HG02610 (cell line): ENCODE measurements at regions not wholly inside any gene's neighbourhood (a gene's known extent, or its start where the extent isn't known, plus 50 kb on each side); places are given as distances from the start of the nearest gene placed in this dataset.
"Not testable (repeated sequence)": the region's sequence is repeated elsewhere in the genome, so short reads cannot be mapped to it uniquely, and the experiment has no call there.

Experiments
- ATAC-seq: cut with Tn5 transposase; IDR thresholded peaks from one replicate; pipeline ENCODE4 v1.9.1; 2021; ENCODE audit warnings: mild to moderate bottlenecking, moderate library complexity; ENCODE audit not compliant: unreplicated experiment

DNA sequence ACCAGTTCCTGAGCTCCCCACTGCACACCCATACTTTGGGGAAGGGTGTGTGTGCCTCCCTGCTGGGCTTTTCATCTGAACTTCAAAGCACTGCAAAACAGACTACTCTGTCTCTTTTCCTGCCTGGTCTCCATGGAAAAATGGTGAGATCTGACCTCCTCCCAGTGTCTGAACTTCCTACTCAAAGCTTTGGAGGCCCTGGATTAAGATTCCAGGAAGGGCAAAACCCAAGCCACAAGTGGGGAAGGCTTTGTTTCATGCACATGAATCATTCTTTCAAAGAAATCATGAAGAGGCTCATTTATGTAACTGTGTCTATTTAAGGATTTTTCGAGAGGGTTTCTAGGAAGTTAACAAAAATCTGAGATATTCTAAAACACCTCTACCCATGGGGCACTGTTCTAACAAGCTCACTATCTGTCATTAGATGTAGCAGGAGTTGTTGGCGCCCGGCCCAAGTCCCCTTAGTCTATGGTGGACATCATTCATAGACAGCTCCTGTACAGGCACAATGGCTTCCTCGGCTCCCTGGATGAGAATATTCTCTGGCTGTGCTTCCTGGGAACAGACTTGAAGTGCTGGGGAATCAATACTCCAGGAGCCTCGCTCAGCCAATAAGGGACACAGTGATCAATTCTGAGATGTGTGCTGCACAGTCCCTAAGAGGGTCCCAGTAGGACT is 224.0 kb downstream of the KTN1 start:
- no peak for ATAC-seq

DNA sequence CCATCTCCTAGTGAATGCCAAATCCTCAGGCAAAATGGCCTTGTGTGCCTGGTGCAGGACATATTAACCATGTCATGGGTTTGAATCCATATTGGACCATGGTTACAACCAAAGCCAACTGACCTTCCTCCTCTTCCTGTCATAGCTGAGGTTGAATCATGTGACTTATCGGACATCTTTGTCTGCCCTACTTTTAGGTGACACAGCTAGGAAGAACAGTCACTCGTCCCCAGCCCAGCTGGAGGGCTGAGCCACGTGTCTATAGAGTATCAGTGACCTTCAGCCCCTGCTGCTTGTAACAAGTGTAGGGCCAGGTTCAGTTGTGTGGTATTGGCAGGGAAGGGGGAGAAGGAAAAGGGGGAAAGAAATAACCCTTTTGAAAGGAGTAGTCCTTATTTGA is 225.2 kb downstream of the KTN1 start:
- no peak for ATAC-seq

DNA sequence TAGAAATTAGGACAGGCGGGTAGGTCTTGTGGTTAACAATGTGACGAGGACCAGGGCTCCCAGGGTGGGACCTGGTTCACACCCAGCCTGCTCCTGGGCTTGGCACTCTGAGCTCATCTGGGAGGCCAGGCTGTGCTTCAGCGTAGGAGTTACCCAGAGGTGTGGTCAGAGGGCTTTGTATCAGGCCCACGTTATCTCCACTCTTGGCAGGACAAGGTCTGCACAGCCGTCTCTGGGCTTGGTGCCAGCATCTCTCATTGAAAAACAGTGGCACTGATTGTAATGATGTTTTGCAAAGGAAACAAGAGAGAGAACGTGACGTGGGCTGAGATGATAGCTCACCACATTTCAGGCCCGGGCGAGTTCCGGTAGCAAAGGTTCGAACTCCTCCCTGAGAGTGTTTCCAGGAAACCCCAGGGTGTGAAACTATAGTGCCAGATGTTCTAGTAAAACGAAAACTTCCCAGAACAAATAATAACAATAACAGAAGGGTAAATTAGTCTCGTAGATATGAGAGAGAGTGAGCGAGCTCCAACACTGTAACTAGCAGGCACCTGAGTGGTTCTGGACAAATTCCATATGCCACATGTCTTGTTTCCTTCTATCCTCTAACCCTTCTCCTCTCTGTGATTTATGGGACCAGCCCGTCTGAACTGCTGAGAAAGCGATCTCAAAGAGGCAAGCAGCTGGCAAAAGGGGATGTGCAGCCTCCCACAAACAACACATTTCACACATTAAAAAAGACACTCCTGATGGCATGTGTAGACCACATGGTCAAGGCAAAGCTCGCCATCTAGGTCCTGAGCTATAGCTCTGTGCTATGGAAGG is 227.3 kb downstream of the KTN1 start:
- no peak for ATAC-seq

DNA sequence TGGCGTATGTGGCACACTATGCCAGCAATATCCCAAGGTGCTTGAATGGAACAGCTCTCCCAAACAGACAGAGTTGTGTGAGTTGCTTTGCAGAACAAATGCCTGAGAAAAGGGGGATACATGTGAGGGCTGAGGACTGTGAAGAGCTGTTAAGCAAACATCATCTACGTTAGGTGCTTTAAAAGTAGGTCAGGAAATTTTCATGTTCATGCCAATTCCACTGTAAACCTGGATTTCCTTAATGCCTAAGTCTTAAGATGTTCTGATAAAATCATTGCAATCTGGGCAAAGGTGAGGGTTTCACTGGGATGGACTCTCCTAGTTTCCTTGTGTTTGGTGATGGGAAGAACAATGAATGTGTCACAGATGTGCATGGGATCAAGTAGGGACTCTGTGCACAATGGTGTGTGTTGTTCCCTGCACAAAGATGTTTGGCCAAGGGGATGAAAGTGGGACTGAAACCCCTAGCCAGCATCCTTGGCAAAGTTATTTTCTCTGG is 227.9 kb downstream of the KTN1 start:
- ATAC-seq: no peak

DNA sequence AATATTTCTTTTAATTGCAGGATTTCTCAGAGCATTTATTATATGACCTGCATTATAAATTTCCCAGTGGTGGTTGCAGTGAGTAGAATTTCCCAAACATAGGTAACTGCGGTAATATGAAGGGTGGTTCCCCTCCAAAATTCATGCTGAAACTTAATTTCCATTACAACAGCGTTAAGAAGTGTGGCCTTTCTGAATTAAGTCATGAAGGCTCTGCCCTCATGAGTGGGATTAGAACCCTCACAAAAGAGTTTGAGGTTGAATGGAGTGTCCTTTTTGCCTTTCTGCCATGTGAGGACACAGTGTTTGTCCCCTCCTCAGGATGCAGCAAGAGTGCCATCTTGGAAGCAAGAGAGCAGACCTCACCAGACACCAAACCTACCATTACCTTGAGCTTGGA is 233.6 kb downstream of the KTN1 start:
- ATAC-seq: no peak

DNA sequence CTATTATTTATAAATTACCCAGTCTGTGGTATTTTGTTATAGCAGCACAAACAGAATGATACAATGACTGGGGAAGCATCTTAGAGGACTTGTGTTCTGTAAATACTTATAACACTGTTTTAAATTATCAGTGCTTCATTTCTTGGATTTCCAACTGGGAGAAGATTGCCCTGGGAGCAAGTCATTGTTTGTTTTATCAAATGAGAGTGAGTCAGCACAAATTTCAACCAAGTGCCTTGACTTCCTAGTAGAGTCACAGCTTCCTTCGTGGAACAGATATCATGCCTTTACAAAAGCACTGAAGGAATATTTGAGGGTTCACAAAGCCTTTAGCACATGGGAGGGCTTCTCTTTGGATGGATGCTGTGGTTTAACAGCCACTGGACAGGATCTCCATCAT is 234.1 kb downstream of the KTN1 start:
- ATAC-seq: no peak

DNA sequence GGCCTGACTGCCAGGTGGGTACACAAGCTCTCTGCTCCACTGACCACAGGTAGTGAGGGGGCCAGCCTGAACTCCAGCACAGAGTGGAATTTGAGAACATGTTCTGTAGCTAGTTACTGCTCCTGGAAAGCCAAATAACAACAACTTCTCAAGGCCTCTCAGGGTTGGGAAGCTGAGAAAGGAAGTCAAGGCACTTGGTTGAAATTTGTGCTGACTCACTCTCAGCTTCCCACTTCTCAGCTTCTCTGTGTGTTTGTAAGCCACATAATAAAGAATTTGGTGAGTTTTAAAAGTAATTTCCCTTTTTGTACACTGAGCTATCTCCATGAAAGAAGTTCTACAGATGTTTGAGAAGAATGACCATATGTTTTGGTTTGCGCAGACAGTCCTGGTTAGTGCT is 234.9 kb downstream of the KTN1 start:
- ATAC-seq: no peak

DNA sequence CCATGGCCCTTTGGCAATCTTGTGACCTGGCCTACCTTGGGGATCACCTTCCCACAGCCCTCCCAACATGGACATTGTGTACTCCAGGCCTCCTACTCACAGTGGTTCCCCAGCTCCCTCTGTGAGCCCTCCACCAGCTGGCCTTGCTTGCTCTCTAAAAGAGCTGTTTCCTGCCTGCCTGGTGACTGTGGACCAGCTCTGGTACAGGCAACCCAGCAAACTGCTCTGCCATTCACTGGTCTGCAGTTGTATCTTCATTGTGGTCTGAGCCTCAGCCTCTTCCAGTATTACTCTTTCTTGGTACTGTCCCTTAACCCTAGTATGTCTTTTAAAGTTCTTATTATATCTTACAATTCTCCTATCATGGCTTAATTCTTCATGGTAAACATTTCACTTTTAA is 236.2 kb downstream of the KTN1 start:
- no peak for ATAC-seq

DNA sequence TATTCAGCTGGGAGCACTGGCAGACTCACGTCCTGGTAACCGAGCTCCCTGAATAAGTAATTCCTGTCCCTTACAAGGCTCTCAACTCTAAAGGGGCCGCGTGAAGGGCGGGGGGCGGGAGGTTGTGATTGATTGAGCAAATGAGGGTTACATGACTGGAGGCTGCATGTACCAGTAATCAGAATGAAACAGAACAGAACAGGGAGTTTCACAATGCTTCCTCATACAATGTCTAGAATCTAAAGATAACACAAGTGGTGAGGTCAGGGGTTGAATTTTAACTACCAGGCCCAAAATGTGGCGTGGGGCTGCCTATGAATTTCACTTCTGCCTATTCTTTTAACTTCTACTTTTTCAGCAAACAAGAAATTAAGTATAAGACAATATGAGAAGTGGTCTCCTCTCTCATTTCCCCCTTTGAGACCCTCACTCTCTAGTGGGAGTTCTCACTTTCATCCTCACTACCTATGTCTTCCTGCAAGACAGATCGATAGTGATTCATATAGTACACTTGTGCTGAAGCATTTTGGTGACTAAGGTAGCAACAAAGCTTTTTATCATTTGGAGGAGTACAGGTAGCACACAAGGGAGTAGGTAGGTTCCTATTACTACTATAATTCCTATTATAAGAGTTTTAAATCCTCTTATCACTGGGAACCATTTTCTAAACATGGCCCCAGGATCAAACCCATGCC is 239.8 kb downstream of the KTN1 start:
- peak; percentile 70 for ATAC-seq

DNA sequence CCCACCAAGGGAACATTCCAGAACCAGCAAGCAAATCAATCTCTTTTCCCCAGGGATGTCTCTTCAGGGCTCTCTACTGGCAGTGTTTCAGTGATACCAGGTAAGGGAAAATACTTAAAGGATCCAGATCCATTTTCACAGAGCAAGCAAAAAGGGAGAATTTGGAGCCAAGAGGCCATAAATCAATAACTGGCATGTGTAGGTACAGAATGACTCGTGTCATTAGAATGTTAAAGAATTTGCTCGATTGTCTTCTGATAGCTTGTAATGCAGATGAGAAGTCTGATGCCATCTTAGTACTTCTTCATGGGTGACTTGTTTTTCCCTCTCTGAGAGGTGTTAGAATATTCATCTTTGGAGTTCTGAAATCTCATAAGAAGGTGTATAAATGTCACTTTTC is 242.9 kb downstream of the KTN1 start:
- no peak for ATAC-seq

DNA sequence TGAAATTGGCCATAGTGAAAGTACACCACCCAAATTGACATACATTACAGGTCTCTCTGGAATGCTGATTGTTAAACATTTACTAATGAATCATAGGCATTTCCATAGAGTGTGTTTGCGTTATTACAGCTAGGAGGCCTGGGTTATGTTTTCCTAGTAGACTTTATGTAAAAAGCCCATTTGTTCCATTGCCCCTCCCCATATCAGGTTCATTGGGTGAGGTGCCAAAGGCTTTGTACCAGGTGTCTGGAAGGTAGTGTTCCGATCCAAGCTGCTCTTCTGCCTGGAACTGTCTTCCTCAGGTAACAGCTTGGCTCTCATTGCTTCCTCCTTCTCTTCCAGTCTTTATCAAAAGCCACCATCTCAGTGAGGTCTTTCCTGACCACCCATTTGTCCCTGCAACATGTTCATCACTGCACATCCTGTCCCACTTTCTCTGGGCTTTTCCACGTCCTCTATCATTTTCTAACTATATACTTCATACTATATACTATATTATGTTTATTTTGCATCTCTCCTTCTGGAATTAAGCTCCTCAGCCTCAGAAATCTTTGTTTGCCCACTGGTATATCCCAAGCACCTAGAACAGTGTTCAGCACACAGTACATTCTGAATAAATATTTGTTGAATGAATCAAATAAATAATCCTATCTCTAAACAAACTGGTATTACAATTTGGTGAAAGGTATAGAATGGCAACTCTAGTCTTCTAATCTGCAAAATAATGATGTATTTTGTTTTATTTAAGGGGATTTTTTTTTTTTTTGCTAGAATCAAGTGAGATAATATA is 252.3 kb downstream of the KTN1 start:
- no peak for ATAC-seq

DNA sequence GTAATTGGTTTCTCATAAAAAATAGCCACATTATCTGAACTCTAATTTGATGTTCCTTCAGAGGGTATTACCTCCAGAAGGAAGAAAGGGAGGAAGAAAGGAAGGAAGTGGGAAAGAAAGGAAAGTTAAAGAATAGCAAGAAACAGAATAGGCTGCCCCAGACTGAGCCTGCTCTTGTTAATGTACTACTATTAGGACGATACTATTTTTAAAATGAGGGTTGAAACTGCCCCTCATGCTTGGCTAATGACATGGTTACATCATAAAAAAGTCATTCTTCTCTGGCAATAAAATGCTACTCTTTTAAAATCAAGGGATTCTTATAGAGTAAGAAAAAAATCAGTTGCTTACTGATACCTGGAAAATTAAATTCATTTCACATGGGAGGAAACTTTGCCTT is 253.0 kb downstream of the KTN1 start:
- ATAC-seq: no peak

DNA sequence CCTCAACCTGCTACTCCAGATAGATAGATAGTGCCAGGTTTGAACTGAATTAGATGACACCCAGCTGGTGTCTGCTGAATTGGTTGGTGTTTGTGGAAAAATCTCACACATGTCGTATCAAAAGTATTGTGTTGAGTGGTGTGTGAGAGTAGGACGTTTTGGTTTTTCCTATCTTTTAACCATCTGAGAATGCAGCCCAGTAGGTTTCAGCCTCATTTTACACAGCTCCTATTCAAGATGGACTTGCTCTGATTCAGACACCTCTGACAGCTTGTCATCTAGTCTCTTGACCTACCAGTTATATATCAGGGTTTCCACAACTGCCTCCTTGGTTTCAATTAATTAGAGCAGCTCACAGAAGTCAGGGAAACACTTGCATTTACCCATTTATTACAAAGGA is 254.4 kb downstream of the KTN1 start:
- ATAC-seq: no peak

DNA sequence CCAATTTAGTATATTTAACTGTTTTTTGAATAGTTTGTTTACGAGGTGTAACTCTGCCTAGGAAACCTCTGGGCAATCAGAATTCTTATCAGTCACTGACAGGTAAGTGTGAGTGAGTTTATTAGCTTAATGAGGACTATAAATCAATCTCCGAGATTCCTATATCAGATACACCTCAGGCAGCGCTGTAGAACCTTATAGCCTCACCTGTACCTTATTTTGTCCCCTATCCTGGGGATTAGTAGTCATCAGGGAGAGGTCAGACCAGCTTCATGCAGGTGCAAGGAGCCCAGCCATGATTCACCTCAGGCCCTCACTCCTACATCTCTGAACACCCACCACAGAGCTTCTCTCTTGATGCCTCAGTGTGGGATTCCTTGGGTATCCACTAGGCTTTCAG is 256.0 kb downstream of the KTN1 start:
- no peak for ATAC-seq

DNA sequence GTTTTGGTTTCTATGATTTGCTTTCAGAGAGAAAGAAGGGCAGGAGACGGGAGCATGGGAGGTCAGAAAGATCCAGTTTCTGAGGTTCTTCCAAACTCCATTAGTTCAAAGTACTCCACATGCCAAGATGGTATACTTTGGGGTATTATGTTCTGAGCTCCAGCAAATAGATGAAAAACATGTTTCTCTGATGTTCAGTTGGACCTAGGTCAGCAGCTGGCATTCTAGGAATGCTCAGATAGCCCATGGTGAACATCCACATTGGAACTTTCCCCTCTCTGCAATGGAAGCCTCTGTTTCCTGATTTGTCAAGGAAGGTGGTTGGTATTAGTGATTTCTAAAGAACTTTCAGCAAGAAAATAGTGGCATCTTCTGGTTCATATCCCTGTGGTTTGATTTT is 257.5 kb downstream of the KTN1 start:
- ATAC-seq: no peak

DNA sequence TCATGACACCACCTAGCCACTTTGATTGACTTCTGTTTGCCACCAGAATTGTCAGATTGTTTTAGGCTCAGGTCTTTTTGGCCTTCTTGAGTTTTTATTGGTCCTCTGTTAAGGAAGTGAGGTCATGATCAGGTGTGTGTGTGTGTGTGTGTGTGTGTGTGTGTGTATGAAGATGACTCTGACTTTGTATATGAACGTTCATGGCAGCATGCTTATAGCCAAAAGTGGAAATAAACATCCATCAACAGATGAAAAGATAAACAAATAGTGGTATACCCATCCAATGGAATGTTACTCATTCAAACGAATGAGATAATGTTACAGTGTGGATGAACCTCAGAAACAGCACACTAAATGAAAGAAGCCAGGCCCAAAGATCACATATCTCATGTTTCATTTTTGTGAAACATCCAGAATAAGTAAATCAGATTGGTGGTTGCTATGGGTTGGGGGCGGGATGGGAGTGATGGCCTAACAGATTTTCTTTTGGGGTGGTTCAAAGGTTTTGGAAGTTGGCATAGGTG is 258.6 kb downstream of the KTN1 start:
- no peak for ATAC-seq

DNA sequence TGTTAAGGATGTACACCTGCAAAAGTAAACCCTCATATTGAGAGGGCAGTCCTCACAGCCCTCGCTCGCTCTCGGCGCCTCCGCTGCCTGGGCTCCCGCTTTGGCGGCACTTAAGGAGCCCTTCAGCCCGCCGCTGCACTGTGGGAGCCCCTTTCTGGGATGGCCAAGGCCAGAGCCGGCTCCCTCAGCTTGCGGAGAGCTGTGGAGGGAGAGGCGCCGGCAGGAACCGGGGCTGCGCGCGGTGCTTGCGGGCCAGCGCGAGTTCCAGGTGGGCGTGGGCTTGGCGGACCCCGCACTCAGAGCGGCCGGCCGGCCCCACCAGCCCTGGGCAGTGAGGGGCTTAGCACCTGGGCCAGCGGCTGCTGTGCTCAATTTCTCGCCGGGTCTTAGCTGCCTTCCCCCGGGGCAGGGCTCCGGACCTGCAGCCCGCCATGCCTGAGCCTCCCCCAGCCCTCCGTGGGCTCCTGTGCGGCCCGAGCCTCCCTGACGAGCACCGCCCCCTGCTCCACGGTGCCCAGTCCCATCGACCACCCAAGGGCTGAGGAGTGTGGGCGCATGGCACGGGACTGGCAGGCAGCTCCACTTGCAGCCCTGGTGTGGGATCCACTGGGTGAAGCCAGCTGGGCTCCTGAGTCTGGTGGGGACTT is 259.4 kb downstream of the KTN1 start:
- not testable (repeated sequence) for ATAC-seq

DNA sequence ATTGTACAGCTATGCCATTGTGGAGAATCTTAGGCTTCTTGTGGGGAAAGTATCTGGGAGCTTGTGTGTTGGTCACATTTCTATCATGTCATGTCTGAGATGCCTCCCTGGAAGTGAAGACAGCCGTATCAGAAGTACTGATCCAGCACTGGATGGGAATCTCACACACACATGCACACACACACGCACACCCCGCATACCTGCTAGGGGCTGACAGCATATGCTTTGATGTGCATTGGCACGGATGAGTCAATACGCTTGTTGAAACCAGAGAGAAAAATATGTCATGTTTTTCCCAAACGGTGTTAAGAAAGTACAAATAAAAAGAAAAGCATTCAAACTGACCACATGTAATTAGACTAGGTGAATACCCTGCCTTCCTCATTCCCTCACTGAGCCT is 260.8 kb downstream of the KTN1 start:
- ATAC-seq: no peak

DNA sequence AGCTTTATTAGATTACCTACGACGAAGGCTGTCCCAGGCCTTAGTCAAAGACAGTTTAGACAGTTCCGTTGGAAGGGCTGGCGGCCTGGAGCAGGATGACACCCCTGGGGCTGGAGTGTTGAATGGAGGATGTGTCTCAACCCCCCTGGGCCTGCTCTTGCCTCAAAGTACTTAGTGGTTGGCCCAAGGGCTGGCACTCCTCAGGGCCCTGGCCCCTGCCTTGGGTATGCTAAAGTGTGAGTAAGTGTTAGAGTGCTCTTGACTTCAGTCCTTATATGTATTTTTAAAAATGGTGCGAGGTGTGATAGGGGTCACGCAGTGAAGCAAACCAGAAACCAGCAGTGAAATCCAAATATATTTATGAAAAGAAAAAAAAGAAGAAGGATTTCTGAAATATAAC is 261.6 kb downstream of the KTN1 start:
- no peak for ATAC-seq

DNA sequence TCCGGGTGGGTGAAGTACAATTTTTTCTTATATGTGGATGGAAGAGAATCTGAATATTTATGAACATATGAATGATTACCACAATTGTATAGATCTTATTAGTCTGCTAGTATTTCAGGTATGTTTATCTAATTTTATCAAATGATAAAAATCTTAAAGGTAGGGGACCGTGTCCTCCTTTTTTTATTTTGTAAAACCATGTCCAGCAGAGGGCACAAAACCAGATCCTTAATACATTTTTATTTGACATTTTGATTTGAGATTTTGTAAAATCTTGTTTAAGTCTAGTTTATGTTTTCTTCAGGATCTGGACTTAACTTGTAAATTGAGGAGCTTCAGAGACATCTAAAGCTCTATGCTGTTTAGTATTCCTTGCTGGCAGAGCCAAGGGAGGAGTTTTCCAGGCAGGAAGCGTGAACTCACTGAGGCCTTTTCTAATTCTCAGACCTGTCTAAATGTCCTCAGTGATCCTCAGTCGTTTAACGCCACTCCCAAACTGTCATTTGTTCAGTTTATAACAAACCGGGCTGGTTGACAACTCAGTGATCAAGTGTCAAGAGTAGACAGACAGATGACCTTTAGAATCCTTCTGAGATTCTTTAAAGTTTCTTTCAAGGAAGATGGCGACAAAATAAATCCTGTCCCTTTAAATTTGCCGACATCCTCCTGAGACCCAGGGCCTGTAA is 263.9 kb downstream of the KTN1 start:
- ATAC-seq: no peak
